SU-DHL-6 (cell line): ENCODE measurements at regions not wholly inside any gene's neighbourhood (a gene's known extent, or its start where the extent isn't known, plus 50 kb on each side); places are given as distances from the start of the nearest gene placed in this dataset.

Experiments
- H2AFZ ChIP-seq: fragments of 200-600 bp; sonication (generic); 2 replicates; pipeline ENCODE4 v1.6.1; 2014; ENCODE audit warnings: low read depth, mild to moderate bottlenecking, moderate library complexity, mixed read lengths, antibody characterized with exemption, low read length; ENCODE audit not compliant: severe bottlenecking
- H3F3A ChIP-seq: fragments of 200-600 bp; shearing (Covaris generic); 2 replicates; pipeline ENCODE4 v1.6.0; 2016; ENCODE audit warnings: antibody characterized with exemption, mild to moderate bottlenecking; ENCODE audit not compliant: insufficient read depth
- H3K27ac ChIP-seq: fragments of 200-600 bp; sonication (generic); 2 replicates; pipeline ENCODE4 v1.5.1; 2016; ENCODE audit warnings: low read depth, mild to moderate bottlenecking, low read length, moderate library complexity, mixed read lengths
- H3K27me3 ChIP-seq: fragments of 200-600 bp; sonication (generic), shearing (Covaris generic); 2 replicates; pipeline ENCODE4 v1.6.0; 2014; ENCODE audit warnings: mild to moderate bottlenecking, low read length
- H3K36me3 ChIP-seq: fragments of 200-600 bp; sonication (generic); 2 replicates; pipeline ENCODE4 v1.6.1; 2014; ENCODE audit warnings: mild to moderate bottlenecking, low read length, mixed read lengths
- H3K4me2 ChIP-seq: fragments of 300-600, 200-600 bp; shearing (Covaris generic), sonication (generic); 2 replicates; pipeline ENCODE4 v1.6.0; 2014; ENCODE audit warnings: low read length, low read depth, mild to moderate bottlenecking; ENCODE audit not compliant: poor library complexity, severe bottlenecking
- H3K4me3 ChIP-seq: fragments of 200-600 bp; sonication (generic); 2 replicates; pipeline ENCODE4 v1.5.1; 2014; ENCODE audit warnings: antibody characterized with exemption, low read length, mild to moderate bottlenecking, mixed read lengths; ENCODE audit not compliant: insufficient read depth, poor library complexity, severe bottlenecking
- H3K79me2 ChIP-seq: fragments of 200-600 bp; sonication (generic); 2 replicates; pipeline ENCODE4 v1.6.1; 2014; ENCODE audit warnings: mild to moderate bottlenecking, low read length, moderate library complexity; ENCODE audit not compliant: insufficient read depth
- H3K9ac ChIP-seq: fragments of 200-600 bp; sonication (generic); 2 replicates; pipeline ENCODE4 v1.7.0; 2014; ENCODE audit warnings: mild to moderate bottlenecking, low read length
- H3K9me2 ChIP-seq: fragments of 200-600 bp; sonication (generic); replicated peaks from 2 replicates; pipeline ENCODE4 v1.6.1; 2014; ENCODE audit warnings: low read length; ENCODE audit not compliant: insufficient read depth
- H3K9me3 ChIP-seq: fragments of 200-600 bp; sonication (generic); 2 replicates; pipeline ENCODE4 v1.6.1; 2014; ENCODE audit warnings: low read length, mixed read lengths; ENCODE audit not compliant: insufficient read depth
- H4K20me1 ChIP-seq: fragments of 200-600 bp; sonication (generic); 2 replicates; pipeline ENCODE4 v1.6.1; 2014; ENCODE audit warnings: low read depth, mild to moderate bottlenecking, antibody characterized with exemption, low read length, moderate library complexity, mixed read lengths
- EZH2phosphoT487 ChIP-seq: fragments of 200-600 bp; sonication (generic), shearing (Covaris generic); conservative IDR thresholded peaks from 2 replicates; pipeline ENCODE4 v1.6.1; 2018; ENCODE audit warnings: mild to moderate bottlenecking, antibody characterized with exemption, low read length, moderate library complexity, mixed read lengths
- TF ChIP-seq, protein P1 (sequence below): fragments of 200-600 bp; sonication (generic); IDR thresholded peaks from one replicate; pipeline ENCODE4 v1.5.1; 2017; ENCODE audit warnings: antibody characterized with exemption, mild to moderate bottlenecking, low read length, moderate library complexity; ENCODE audit not compliant: insufficient read depth, poor library complexity, severe bottlenecking

GRCh38 chr7:24501009-24501408 is 72.2 kb upstream of the PALS2 start:
- Histone ChIP-seq H3K9ac (no peak overlapping the region), H3K27ac (no peak overlapping the region), H3K4me2 (no peak overlapping the region), H2AFZ (no peak overlapping the region), H3K9me2 (no peaks in the 10 kb centered on the region), H3K27me3 (no peaks in the 10 kb centered on the region), H4K20me1 (no peaks in the 10 kb centered on the region), H3F3A (no peaks in the 10 kb centered on the region), H3K9me3 (no peaks in the 10 kb centered on the region), H3K36me3 (no peaks in the 10 kb centered on the region), H3K4me3 (no peak overlapping the region), H3K79me2 (no peaks in the 10 kb centered on the region)
- TF ChIP-seq EZH2phosphoT487: no peak
- TF ChIP-seq, protein P1, sequence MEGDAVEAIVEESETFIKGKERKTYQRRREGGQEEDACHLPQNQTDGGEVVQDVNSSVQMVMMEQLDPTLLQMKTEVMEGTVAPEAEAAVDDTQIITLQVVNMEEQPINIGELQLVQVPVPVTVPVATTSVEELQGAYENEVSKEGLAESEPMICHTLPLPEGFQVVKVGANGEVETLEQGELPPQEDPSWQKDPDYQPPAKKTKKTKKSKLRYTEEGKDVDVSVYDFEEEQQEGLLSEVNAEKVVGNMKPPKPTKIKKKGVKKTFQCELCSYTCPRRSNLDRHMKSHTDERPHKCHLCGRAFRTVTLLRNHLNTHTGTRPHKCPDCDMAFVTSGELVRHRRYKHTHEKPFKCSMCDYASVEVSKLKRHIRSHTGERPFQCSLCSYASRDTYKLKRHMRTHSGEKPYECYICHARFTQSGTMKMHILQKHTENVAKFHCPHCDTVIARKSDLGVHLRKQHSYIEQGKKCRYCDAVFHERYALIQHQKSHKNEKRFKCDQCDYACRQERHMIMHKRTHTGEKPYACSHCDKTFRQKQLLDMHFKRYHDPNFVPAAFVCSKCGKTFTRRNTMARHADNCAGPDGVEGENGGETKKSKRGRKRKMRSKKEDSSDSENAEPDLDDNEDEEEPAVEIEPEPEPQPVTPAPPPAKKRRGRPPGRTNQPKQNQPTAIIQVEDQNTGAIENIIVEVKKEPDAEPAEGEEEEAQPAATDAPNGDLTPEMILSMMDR: no peak

DNA sequence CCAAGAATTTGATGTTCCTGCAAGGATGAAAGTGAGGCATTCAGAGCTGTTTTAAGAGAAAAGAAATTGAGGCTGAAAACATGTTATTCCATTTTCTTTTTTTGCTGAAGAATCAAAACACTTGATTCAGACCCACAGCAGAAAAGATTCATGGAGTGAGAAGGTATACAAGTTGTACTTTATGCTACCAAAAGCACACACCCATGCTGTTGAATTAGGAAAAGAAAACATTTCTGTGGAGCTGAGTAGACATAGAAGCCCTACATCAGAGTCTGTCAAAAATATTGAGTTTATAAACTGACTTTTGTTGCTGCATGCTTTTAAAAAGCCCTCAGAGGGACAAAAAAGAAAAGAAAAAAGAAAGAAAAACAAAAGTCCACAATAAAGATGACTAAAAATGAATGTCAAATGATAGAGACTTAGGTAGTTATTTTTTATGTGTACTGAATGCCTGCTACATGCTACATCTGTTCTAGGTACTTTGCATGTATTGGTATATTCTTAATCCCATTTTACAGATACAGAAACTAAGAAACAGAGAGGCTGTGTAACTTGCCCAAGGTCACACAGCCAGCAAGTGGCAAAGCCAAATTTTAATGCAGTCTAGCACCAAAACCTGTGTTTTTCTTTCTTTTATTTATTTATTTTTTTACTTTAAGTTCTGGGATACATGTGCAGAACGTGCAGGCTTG is 71.7 kb upstream of the PALS2 start:
- no peaks in the 10 kb centered on the region for H3K9me2 ChIP-seq
- H3K27me3 ChIP-seq: no peaks in the 10 kb centered on the region
- no peaks in the 10 kb centered on the region for H3F3A ChIP-seq
- no peaks in the 10 kb centered on the region for H4K20me1 ChIP-seq
- H2AFZ ChIP-seq: no peak overlapping the region
- H3K9ac ChIP-seq: no peak overlapping the region
- no peak for TF ChIP-seq EZH2phosphoT487
- TF ChIP-seq, protein P1: no peak
- no peak overlapping the region for H3K27ac ChIP-seq
- H3K36me3 ChIP-seq: no peaks in the 10 kb centered on the region
- H3K9me3 ChIP-seq: no peaks in the 10 kb centered on the region
- no peaks in the 10 kb centered on the region for H3K79me2 ChIP-seq
- H3K4me2 ChIP-seq: no peak overlapping the region
- H3K4me3 ChIP-seq: no peak overlapping the region

- Histone ChIP-seq H3K9ac (no peak overlapping the region), H3K27me3 (no peaks in the 10 kb centered on the region), H2AFZ (no peak overlapping the region)
These were observed 71.1 kb upstream of the PALS2 start for GRCh38 chr7:24502135-24502488.

More at GRCh38 chr7:24502135-24502488, 71.1 kb upstream of the PALS2 start:
- no peak overlapping the region for H3K4me2 ChIP-seq
- H3K9me3 ChIP-seq: no peaks in the 10 kb centered on the region
- H3K27ac ChIP-seq: no peak overlapping the region
- no peaks in the 10 kb centered on the region for H3K9me2 ChIP-seq
- H3K4me3 ChIP-seq: no peak overlapping the region
- H3F3A ChIP-seq: no peaks in the 10 kb centered on the region
- TF ChIP-seq EZH2phosphoT487: no peak
- TF ChIP-seq, protein P1: no peak
- no peaks in the 10 kb centered on the region for H3K79me2 ChIP-seq
- H4K20me1 ChIP-seq: no peaks in the 10 kb centered on the region
- H3K36me3 ChIP-seq: no peaks in the 10 kb centered on the region
